ENCODE measurements at regions not wholly inside any gene's neighbourhood (a gene's known extent, or its start where the extent isn't known, plus 50 kb on each side); places are given as distances from the start of the nearest gene placed in this dataset.

GRCh38 chr9:91483189-91483691, 59.6 kb upstream of the NFIL3 start:
- Mint-ChIP-seq H3K27me3 (peaks cover 27% of the 10 kb centered on the region), H3K36me3 (ENCODE audit: low read depth) (no peaks in the 10 kb centered on the region), H3K4me1 (ENCODE audit: low read depth) (no peaks in the 10 kb centered on the region), H3K9me3 (no peaks in the 10 kb centered on the region), H3K27ac (no peak overlapping the region), H3K4me3 (no peak overlapping the region)

GRCh38 chr9:91481972-91482371, 58.3 kb upstream of the NFIL3 start:
- Mint-ChIP-seq H3K4me1 (ENCODE audit: low read depth) (no peaks in the 10 kb centered on the region), H3K9me3 (no peaks in the 10 kb centered on the region), H3K27me3 (peaks cover 31% of the 10 kb centered on the region), H3K4me3 (no peak overlapping the region), H3K36me3 (ENCODE audit: low read depth) (no peaks in the 10 kb centered on the region), H3K27ac (no peak overlapping the region)

- Mint-ChIP-seq H3K4me3 (no peak overlapping the region), H3K27me3 (peaks cover 51% of the 10 kb centered on the region), H3K27ac (no peak overlapping the region), H3K4me1 (ENCODE audit: low read depth) (no peaks in the 10 kb centered on the region), H3K9me3 (peaks cover 4% of the 10 kb centered on the region), H3K36me3 (ENCODE audit: low read depth) (peaks cover 4% of the 10 kb centered on the region)
Observed at GRCh38 chr9:91477106-91477505, 53.5 kb upstream of the NFIL3 start.

GRCh38 chr9:91474656-91475055, 51.0 kb upstream of the NFIL3 start:
- H3K4me3 Mint-ChIP-seq = no peak overlapping the region
- no peak overlapping the region for H3K27ac Mint-ChIP-seq
- H3K27me3 Mint-ChIP-seq = peaks cover 59% of the 10 kb centered on the region
- no peaks in the 10 kb centered on the region for H3K4me1 Mint-ChIP-seq (ENCODE audit: low read depth)
- peaks cover 4% of the 10 kb centered on the region for H3K36me3 Mint-ChIP-seq (ENCODE audit: low read depth)
- H3K9me3 Mint-ChIP-seq = peaks cover 4% of the 10 kb centered on the region
